Dermis blood vessel endothelial cell (primary cell): ENCODE measurements at regions not wholly inside any gene's neighbourhood (a gene's known extent, or its start where the extent isn't known, plus 50 kb on each side); places are given as distances from the start of the nearest gene placed in this dataset.

Experiments used
- DNase-seq: peaks from one replicate; pipeline ENCODE4 v3.0.0; 2010

- no peak for DNase-seq
Measured at GRCh38 chr16:86428729-86429517, 81.4 kb upstream of the FOXF1 start.

- no peak for DNase-seq
Measured at GRCh38 chr16:86429663-86430062, 80.7 kb upstream of the FOXF1 start.

DNA sequence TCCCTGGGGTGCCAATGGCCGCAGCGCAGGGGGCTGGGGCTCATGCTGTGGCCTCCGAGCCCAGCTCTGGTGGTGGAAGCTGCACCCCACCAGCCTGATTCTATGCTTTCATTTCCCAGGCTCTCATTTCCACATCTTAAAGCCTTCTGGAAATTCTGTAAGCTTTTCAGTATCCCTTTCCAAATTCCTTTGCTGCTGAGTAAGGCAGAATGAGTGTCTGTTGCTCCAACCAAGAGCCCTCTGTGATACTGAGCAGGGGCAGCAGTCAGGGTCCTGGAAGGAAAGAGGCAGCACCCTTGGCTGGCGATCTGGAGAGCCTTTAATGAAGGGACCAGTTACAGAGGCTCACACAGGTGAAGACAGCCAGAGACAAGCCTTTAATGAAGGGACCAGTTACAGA lies 79.5 kb upstream of the FOXF1 start:
- DNase-seq, result no peak

DNA sequence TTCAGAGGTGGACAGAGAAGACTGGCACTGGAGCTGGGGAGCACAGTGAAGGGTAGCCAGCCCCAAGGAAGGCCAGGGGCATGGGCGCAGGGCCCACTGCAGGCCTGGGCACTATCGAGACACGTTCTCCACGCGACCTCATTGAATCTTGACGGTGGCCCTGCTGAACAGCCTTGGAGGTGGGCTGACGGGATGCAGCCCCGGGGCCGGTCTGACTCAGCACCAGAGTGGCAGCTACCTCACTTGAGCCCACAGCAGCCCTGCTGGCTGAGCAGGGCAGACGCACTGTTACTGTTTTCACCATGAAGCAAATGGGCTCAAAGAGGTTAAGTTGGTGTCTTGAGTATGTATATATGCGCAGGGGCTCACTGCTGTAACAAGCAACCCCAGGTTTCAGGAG lies 78.8 kb upstream of the FOXF1 start:
- no peak for DNase-seq

- DNase-seq, result no peak
Measured at GRCh38 chr16:86432048-86432447, 78.3 kb upstream of the FOXF1 start.

DNA sequence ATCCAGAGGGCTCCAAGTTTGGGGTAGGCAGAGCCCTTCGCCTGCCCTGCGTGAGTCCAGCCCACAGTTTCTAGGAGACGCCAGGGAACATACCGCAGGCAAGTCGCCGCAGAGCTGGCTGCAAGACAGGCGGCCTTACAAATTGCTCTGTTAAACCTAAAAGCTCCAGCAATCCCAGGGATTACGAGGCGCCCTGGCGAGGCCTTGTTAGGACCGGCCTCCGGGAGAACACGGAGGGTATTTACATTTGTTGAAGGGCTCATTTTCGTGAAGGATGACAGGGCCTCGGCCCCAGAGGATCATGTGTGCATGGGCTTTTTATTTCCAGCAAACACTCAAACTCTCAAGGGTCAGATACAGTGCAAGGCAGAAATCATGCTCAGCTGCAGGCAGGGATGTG lies 77.6 kb upstream of the FOXF1 start:
- no peak for DNase-seq

- DNase-seq, result no peak
Measured at GRCh38 chr16:86436466-86437185, 73.7 kb upstream of the FOXF1 start.

GRCh38 chr16:86437348-86437747 lies 73.0 kb upstream of the FOXF1 start:
- no peak for DNase-seq

- no peak for DNase-seq
Measured at GRCh38 chr16:86442703-86443102, 67.6 kb upstream of the FOXF1 start.

GRCh38 chr16:86443508-86444147 lies 66.7 kb upstream of the FOXF1 start:
- DNase-seq, result no peak

DNA sequence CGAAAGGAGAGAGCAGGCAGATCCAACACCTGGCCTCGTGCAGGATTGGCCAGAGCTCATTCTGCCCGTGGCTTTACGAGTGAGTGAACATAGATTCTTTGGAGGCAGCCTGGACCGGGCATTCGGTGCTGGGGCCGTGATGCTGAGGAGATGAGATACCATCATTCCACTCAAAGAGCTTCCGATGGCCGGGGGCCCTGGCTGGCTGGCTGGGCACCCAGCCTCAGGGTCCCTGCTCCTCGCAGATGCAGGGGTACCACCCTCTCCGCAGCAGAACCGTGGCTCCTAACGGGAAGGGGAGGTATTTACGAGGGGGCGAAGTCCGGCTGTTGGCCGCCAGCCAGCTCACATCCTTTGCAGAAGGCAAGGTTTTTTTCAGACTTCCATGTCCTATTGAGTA lies 66.1 kb upstream of the FOXF1 start:
- peak; percentile 56 for DNase-seq

DNA sequence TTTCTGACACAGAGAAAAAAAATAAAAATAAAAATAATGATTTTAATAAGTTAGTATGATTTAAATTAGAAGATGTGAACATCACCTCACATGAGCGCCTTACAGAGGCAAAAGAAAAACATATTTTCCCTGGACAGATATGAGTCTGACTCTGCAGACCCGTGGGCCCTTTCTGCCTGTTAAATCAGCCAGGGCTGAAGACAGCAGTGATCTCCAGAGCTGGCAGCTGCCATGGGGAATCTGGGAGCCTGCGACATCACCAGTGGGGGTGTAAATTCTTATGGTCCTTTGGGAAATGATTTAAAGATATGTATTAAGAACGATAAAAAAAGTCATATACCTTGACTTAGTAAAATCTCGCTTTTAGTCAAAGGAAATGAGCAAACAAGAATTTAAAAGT lies 65.7 kb upstream of the FOXF1 start:
- DNase-seq, result no peak

DNA sequence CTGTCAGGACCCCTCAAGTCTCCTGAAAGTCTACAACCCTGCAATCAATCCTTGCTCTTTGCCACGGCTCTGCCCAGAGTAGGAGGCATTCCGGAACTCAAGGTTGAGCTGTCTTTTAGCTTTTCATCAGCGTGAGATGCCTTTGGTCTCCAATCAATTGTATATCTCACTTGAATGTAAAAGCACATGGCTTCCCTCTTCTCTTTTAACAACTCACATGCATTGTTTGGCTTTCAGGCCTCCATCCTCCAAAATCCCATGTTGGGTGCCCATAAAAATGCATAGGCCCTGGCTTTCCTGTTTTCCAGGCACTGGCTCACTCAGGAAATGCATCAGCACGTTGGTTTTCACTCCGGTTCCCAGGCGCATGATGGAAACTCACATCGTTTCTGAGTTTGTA lies 64.0 kb upstream of the FOXF1 start:
- DNase-seq, result peak; percentile 34

DNA sequence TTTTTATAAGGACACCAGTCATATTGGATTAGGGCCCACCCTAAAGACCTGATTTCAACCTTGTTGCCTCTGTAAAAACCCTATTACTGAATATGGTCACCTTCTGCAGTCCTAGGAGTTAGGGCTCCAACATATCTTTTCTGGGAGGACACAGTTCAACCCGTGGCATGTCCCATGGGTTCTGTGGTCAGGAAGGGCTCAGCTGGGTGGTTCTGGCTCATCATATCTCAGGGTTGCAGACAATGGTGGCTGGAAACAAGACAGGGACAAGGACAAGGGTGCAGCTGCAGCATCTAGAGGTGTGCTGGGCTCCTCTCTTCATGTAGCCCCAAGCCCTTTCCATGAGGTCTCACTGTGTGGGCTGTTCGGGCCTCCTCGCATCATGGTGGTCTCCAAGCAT lies 63.1 kb upstream of the FOXF1 start:
- no peak for DNase-seq

- DNase-seq, result no peak
Measured at GRCh38 chr16:86448306-86448890, 61.9 kb upstream of the FOXF1 start.

GRCh38 chr16:86449446-86450095 lies 60.8 kb upstream of the FOXF1 start:
- no peak for DNase-seq

GRCh38 chr16:86450691-86451090 lies 59.6 kb upstream of the FOXF1 start:
- no peak for DNase-seq

DNA sequence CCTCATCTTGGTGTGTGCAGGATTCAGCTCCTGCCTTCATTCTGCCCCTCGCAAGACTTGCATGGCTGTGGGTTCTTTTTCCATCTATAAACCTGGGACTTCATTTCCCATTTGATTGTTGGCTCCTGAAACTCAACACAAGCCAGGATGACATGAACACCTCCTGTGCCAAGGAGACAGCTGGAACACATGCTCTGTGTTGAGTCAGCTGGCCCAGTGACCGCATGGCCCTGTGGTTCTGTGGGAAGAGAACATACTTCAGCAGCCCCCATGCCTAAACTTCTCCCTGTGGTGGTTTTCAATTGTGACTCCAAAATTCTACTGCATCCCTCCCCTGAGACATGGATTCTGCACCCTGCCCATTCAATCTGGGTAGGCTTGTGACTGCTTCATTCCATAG lies 57.9 kb upstream of the FOXF1 start:
- DNase-seq, result no peak

DNA sequence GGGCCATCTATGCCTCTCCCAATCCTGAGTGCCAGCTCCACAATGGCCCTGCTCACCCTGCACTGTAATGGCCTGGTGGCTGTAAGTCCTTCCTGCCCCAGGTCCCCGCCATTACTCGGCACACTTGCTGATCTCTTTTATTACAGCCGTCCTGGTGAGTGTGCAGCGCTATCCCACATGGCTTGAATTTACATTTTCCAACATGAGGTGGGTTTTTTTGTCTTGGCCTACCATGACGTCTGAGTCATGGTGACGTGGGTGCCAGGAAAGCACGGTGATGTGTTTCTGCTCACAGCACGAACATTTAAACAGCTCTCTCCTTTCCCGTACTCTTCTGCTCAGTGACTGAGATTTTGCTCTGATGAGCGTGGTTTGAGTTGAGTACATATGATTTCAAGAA lies 55.2 kb upstream of the FOXF1 start:
- DNase-seq, result no peak

DNA sequence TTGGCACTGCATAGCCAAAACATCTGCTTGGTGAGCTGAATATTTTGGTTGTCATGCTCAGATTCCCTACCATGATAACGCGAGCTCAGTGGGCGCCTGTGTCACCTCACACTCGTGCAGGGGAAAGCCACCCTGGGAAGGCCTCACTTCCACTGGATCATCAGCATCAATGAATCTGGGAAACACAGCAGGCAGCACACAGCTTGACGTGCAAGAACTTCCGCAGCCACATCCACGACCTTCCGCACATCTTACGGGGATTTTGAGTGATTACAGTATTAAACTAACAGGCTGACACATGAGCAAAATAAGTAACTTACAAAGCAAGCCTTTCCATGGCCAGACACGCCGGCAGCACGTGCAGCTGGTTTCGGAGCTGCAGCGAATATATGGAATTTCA lies 54.7 kb upstream of the FOXF1 start:
- no peak for DNase-seq

DNA sequence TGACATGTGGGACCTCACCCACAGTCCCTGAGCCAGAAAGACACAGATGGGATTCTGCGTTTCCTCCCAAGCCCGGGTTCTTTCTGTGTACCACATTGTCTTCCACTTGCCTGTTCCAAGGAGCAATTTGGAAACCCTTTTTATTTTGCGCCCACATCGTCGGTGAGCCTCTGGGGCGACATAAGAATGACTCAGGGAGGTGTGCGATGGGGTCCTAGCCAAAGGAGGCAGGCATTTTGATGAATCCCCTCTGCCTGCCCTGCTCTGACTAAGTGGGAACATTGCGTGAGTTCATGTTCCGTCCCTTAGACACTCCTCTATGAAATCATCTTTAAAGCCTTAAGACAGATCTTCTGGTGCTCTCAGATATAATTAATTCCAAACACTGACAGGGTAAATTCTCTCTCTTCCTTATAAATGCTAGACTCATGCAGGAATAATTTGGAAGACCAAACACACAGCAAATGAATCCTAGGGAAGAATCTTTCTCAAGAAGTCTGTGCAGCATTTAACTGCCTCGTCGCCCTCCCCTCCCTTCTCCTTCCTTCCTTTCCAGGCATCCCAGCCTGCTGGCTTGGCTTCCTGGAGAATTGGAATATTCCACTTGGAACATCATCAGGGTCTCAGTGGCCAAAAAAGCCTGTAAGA lies 52.7 kb upstream of the FOXF1 start:
- no peak for DNase-seq

DNA sequence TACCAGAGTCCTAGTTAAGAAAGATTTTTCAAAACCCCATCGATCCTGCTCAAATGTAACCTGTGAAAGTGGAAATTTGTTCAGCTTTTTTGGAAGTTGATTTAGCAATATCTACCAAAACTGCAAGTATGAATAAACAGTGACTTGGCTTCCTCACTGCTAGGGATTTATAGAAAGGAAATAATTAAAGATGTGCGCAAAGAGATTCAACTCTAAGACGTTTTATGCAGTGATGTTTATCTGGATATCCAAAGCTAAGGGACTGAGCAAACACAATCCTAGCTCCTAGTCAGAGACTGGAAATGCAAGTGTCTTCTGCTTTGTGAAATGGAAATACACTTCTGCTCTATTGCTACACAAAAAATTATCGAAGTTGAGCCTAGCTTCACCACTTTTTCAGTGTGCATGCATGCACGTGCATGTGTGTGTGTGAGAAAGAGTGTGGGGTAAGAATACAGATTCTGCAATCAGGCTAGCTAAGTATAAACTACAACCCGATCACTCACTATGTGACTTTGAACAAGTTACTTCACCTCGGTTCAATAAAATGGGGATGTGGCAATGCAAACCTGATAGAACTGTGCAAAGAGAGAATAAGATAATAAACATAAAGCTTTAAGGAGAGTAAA lies 52.1 kb upstream of the FOXF1 start:
- no peak for DNase-seq
